GM21576 (cell line): ENCODE measurements at regions not wholly inside any gene's neighbourhood (a gene's known extent, or its start where the extent isn't known, plus 50 kb on each side); places are given as distances from the start of the nearest gene placed in this dataset.
A peak's percentile ranks its signal among the peaks of the same experiment; 100 is the strongest.
"Not testable (repeated sequence)": the region's sequence is repeated elsewhere in the genome, so short reads cannot be mapped to it uniquely, and the experiment has no call there.

Source experiments
- ATAC-seq: cut with Tn5 transposase; IDR thresholded peaks from one replicate; pipeline ENCODE4 v1.9.1; 2021; ENCODE audit warnings: mild to moderate bottlenecking, moderate library complexity; ENCODE audit not compliant: unreplicated experiment

GRCh38 chr16:85220125-85220839 is 108.0 kb upstream of the CIBAR2 start:
- ATAC-seq: no peak

GRCh38 chr16:85220964-85221731 is 108.9 kb upstream of the CIBAR2 start:
- no peak for ATAC-seq

- ATAC-seq: no peak
These were observed 109.5 kb upstream of the CIBAR2 start for GRCh38 chr16:85221771-85222154.

- ATAC-seq: no peak
These were observed 110.0 kb upstream of the CIBAR2 start for GRCh38 chr16:85222155-85222863.

GRCh38 chr16:85225257-85225656 is 113.0 kb upstream of the CIBAR2 start:
- ATAC-seq: no peak

GRCh38 chr16:85225721-85226120 is 113.4 kb upstream of the CIBAR2 start:
- ATAC-seq: no peak

GRCh38 chr16:85227084-85227945 is 115.0 kb upstream of the CIBAR2 start:
- ATAC-seq: peak; percentile 73

- ATAC-seq: no peak
These were observed 115.9 kb upstream of the CIBAR2 start for GRCh38 chr16:85227946-85228862.

GRCh38 chr16:85228970-85229430 is 116.7 kb upstream of the CIBAR2 start:
- no peak for ATAC-seq

- no peak for ATAC-seq
These were observed 117.7 kb upstream of the CIBAR2 start for GRCh38 chr16:85229869-85230462.

GRCh38 chr16:85230764-85231383 is 118.6 kb upstream of the CIBAR2 start:
- not testable (repeated sequence) for ATAC-seq

GRCh38 chr16:85231959-85232358 is 119.7 kb upstream of the CIBAR2 start:
- no peak for ATAC-seq

- ATAC-seq: no peak
These were observed 120.3 kb upstream of the CIBAR2 start for GRCh38 chr16:85232369-85233142.

- no peak for ATAC-seq
These were observed 121.2 kb upstream of the CIBAR2 start for GRCh38 chr16:85233516-85233915.

GRCh38 chr16:85234310-85235204 is 122.3 kb upstream of the CIBAR2 start:
- ATAC-seq: no peak

GRCh38 chr16:85235991-85236817 is 123.9 kb upstream of the CIBAR2 start:
- no peak for ATAC-seq
